Sigmoid colon (tissue), 3 donors: ENCODE measurements at regions not wholly inside any gene's neighbourhood (a gene's known extent, or its start where the extent isn't known, plus 50 kb on each side); places are given as distances from the start of the nearest gene placed in this dataset.

Experiments
- POLR2A ChIP-seq, 2 donors: fragments of 450-650 bp; IDR thresholded peaks; one replicate each; pipeline ENCODE4 v1.6.1; 2016; ENCODE audit warnings: antibody characterized with exemption in 2 of 2, mild to moderate bottlenecking in 2 of 2, moderate library complexity in 2 of 2
- TF ChIP-seq, protein P1 (sequence below), 4 experiments: fragments of 450-650 bp in 3 of 4; fragments of 200-600 bp in 1 of 4; IDR thresholded peaks; one replicate each; pipeline ENCODE4 v1.5.1; 2016 to 2019; ENCODE audit warnings: antibody characterized with exemption in 4 of 4, mild to moderate bottlenecking in 3 of 4, moderate library complexity in 2 of 4

- TF ChIP-seq POLR2A (IDR thresholded peaks at IDR 0.05) = no peak
- TF ChIP-seq, protein P1, sequence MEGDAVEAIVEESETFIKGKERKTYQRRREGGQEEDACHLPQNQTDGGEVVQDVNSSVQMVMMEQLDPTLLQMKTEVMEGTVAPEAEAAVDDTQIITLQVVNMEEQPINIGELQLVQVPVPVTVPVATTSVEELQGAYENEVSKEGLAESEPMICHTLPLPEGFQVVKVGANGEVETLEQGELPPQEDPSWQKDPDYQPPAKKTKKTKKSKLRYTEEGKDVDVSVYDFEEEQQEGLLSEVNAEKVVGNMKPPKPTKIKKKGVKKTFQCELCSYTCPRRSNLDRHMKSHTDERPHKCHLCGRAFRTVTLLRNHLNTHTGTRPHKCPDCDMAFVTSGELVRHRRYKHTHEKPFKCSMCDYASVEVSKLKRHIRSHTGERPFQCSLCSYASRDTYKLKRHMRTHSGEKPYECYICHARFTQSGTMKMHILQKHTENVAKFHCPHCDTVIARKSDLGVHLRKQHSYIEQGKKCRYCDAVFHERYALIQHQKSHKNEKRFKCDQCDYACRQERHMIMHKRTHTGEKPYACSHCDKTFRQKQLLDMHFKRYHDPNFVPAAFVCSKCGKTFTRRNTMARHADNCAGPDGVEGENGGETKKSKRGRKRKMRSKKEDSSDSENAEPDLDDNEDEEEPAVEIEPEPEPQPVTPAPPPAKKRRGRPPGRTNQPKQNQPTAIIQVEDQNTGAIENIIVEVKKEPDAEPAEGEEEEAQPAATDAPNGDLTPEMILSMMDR (IDR thresholded peaks at IDR 0.05) = no peak
These were observed 453.1 kb downstream of the EPHA3 start for GRCh38 chr3:89560568-89560967.
